AG04450 (cell line): ENCODE measurements at regions not wholly inside any gene's neighbourhood (a gene's known extent, or its start where the extent isn't known, plus 50 kb on each side); places are given as distances from the start of the nearest gene placed in this dataset.

Experiments used
- CTCF ChIA-PET: fragments of 300-600, 350-600 bp; formaldehyde crosslinking; extraction: SDS; loops from one replicate; lab custom pipeline; 2022; ENCODE audit warnings: antibody characterized with exemption, inconsistent platforms; lab: Charles Lee
- POLR2A ChIA-PET: fragments of 350-600 bp; formaldehyde crosslinking; extraction: SDS; loops from one replicate; lab custom pipeline; 2021; ENCODE audit warnings: antibody characterized with exemption, inconsistent platforms; lab: Yijun Ruan, JAX
- DNase-seq: peaks from one replicate; pipeline ENCODE4 v3.0.0-alpha.2; 2011; ENCODE audit warnings: low read depth, low spot score
- H3K27ac ChIP-seq: one replicate; pipeline ENCODE4 v1.5.1; 2012; ENCODE audit warnings: low read depth, low read length, control low read depth
- H3K27me3 ChIP-seq: one replicate; pipeline ENCODE4 v1.6.0; 2012; ENCODE audit warnings: low read length; ENCODE audit not compliant: control insufficient read depth, insufficient read depth
- H3K4me3 ChIP-seq: 2 replicates; pipeline ENCODE4 v1.5.1; 2011; ENCODE audit warnings: mild to moderate bottlenecking, low read depth, low read length, control low read depth
- H3K9me3 ChIP-seq: 2 replicates; pipeline ENCODE4 v1.5.1; 2012; ENCODE audit warnings: low read length; ENCODE audit not compliant: control insufficient read depth, insufficient read depth
- TF ChIP-seq, protein P1 (sequence below): IDR thresholded peaks from 2 replicates; pipeline ENCODE4 v1.5.1; 2011; ENCODE audit warnings: low read depth, low read length, control low read depth, inconsistent platforms

DNA sequence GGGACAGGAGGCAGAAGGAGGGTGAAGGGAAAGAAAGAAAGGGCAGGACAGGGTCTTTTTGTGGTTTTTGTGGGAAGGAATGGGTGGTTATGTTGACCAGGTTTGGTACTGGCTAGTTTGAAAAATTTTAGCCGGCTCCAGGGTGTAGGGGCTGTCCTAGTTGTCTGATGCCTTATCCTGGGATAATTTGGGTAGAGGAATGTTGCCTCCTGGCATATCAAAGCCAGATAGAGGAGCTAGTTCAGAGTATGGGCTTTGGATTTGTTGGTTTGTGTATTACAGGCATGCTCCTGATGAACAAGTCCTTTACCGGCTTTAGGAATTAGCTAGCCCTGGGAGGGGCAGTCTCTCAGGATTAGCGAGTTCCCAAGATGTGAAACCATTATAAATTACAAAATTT lies 101.1 kb upstream of the LHCGR start:
- TF ChIP-seq, protein P1, sequence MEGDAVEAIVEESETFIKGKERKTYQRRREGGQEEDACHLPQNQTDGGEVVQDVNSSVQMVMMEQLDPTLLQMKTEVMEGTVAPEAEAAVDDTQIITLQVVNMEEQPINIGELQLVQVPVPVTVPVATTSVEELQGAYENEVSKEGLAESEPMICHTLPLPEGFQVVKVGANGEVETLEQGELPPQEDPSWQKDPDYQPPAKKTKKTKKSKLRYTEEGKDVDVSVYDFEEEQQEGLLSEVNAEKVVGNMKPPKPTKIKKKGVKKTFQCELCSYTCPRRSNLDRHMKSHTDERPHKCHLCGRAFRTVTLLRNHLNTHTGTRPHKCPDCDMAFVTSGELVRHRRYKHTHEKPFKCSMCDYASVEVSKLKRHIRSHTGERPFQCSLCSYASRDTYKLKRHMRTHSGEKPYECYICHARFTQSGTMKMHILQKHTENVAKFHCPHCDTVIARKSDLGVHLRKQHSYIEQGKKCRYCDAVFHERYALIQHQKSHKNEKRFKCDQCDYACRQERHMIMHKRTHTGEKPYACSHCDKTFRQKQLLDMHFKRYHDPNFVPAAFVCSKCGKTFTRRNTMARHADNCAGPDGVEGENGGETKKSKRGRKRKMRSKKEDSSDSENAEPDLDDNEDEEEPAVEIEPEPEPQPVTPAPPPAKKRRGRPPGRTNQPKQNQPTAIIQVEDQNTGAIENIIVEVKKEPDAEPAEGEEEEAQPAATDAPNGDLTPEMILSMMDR = no peak
- no peak overlapping the region for H3K27ac ChIP-seq
- no peaks in the 10 kb centered on the region for H3K9me3 ChIP-seq
- ChIA-PET POLR2A (no interaction called here), CTCF (interaction anchor here (1.6 kb wide), 1 partner anchor 8 kb away, joined by 4 read pairs; no protein-coding TSS in a partner anchor)
- no peak overlapping the region for H3K4me3 ChIP-seq
- DNase-seq = no peak
- H3K27me3 ChIP-seq = no peaks in the 10 kb centered on the region

DNA sequence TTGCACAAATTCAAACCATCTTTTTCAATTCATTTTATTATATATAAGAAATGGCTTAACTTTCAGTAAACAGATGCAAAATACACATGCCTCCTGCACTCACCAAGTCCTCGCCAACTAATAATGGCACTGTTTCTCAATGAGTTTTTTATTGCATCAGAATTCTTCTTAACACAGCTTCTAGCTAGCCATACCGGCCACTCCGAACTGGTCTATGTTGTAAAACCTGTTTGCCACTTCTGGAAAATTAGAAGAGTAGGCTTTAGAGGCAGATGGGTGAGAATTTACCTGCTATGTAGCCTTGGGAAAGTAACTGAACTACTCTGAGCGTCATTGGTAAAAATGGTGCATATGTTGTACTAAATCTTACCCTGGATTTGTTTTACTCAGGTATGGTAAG lies 100.6 kb upstream of the LHCGR start:
- DNase-seq = no peak
- Histone ChIP-seq H3K27ac (no peak overlapping the region), H3K4me3 (no peak overlapping the region), H3K9me3 (no peaks in the 10 kb centered on the region), H3K27me3 (no peaks in the 10 kb centered on the region)
- POLR2A ChIA-PET = no interaction called here
- CTCF ChIA-PET = interaction anchor here (1.6 kb wide), 1 partner anchor 8 kb away, joined by 4 read pairs; no protein-coding TSS in a partner anchor
- TF ChIP-seq, protein P1 = no peak

DNA sequence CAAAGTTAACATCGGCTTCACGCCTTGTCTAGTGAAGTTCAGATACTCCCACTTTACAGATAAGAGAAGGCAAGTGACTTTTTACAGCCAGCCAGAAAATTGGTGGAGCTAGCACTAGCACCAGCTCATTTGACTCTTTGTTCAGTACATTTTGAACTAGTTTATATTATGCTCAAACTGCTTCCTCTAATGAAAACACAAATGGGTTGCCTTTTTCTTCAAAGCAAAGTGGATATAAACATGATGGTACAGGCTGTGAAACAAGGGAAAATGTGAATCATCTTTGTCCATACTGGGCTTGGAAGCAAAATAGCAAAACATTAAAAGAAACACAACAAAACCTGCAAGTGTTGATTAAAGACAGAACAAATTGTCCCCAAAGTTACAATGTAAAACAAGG lies 99.6 kb upstream of the LHCGR start:
- CTCF ChIA-PET = interaction anchor here (0.6 to 1.5 kb wide), 2 partner anchors 30 to 91 kb away, joined by 3 to 7 read pairs; no protein-coding TSS in a partner anchor
- no peak overlapping the region for H3K27ac ChIP-seq
- H3K9me3 ChIP-seq = no peaks in the 10 kb centered on the region
- no peak overlapping the region for H3K4me3 ChIP-seq
- TF ChIP-seq, protein P1 = no peak
- DNase-seq = no peak
- no peaks in the 10 kb centered on the region for H3K27me3 ChIP-seq
- POLR2A ChIA-PET = no interaction called here

DNA sequence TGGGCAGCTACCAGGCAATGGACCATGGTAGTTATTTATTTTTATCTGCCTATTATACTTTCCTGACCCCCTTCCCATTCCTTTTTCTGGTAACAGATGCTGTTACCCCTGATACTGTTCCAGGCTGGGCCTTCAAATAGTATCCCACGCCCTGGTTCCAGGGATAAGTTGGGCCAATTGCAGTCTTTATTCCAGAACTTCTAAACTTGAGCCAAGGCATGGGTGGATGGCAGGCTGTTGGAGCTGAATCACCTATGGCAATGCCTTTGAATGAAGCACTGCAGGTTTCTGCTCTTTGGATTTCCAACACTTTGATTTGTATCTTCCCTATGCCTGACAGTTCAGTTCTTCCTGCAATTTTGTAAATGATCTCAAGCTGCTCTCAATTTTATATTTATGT lies 99.2 kb upstream of the LHCGR start:
- TF ChIP-seq, protein P1 = no peak
- POLR2A ChIA-PET = no interaction called here
- no peaks in the 10 kb centered on the region for H3K27me3 ChIP-seq
- no peak overlapping the region for H3K4me3 ChIP-seq
- CTCF ChIA-PET = interaction anchor here (0.6 to 1.5 kb wide), 2 partner anchors 30 to 92 kb away, joined by 3 to 7 read pairs; no protein-coding TSS in a partner anchor
- no peaks in the 10 kb centered on the region for H3K9me3 ChIP-seq
- DNase-seq = no peak
- peak overlapping the region; percentile 47 for H3K27ac ChIP-seq

DNA sequence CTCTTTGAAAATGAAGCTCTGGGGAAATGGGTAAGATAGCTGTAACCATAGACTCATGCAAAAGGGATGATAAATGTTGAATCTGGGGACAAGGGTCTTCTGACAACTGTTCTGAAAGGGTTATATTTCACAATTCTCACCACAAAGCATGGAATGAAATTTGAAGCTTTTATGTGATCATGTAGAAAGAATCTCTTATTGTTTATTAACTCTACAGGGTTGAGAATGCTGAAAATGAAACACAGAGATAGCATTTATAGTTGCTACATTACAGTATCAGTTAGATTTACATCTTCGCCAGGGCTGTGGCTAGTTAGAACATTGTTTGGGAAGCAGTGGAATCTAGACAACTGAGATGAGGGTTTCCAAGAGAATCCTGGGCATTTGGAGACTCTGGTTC lies 97.4 kb upstream of the LHCGR start:
- Histone ChIP-seq H3K4me3 (no peak overlapping the region), H3K27me3 (no peaks in the 10 kb centered on the region), H3K27ac (peak overlapping the region; percentile 89), H3K9me3 (no peaks in the 10 kb centered on the region)
- CTCF ChIA-PET = interaction anchor here (1.5 kb wide), 1 partner anchor 8 kb away, joined by 5 read pairs; no protein-coding TSS in a partner anchor
- TF ChIP-seq, protein P1 = no peak
- POLR2A ChIA-PET = interaction anchor here (0.9 to 1.2 kb wide), 3 partner anchors 130 to 153 kb away, joined by 3 to 7 read pairs (median 4); no protein-coding TSS in a partner anchor
- DNase-seq = peak; percentile 83
